ENCODE measurements at regions not wholly inside any gene's neighbourhood (a gene's known extent, or its start where the extent isn't known, plus 50 kb on each side); places are given as distances from the start of the nearest gene placed in this dataset.

- TF ChIP-seq, protein P1, sequence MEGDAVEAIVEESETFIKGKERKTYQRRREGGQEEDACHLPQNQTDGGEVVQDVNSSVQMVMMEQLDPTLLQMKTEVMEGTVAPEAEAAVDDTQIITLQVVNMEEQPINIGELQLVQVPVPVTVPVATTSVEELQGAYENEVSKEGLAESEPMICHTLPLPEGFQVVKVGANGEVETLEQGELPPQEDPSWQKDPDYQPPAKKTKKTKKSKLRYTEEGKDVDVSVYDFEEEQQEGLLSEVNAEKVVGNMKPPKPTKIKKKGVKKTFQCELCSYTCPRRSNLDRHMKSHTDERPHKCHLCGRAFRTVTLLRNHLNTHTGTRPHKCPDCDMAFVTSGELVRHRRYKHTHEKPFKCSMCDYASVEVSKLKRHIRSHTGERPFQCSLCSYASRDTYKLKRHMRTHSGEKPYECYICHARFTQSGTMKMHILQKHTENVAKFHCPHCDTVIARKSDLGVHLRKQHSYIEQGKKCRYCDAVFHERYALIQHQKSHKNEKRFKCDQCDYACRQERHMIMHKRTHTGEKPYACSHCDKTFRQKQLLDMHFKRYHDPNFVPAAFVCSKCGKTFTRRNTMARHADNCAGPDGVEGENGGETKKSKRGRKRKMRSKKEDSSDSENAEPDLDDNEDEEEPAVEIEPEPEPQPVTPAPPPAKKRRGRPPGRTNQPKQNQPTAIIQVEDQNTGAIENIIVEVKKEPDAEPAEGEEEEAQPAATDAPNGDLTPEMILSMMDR (conservative IDR thresholded peaks at IDR 0.05 in 1 of 2, IDR thresholded peaks at IDR 0.05 in 1 of 2; ENCODE audit: low read depth in 1 of 2, low read length in 2 of 2), result no peak
- no peak for TF ChIP-seq EZH2 (IDR thresholded peaks at IDR 0.05; ENCODE audit: low read length, missing control alignments)
These were observed 66.5 kb downstream of the TNP1 start for GRCh38 chr2:216793386-216793785.

Data from fibroblast of lung (primary cell).